GM23338 (cell line): ENCODE measurements at regions not wholly inside any gene's neighbourhood (a gene's known extent, or its start where the extent isn't known, plus 50 kb on each side); places are given as distances from the start of the nearest gene placed in this dataset.

Source experiments
- ATAC-seq: fragments of 200-7000 bp; cut with Tn5 transposase; 3 replicates; pipeline ENCODE4 v1.9.1; 2020
- DNase-seq: peaks from one replicate; pipeline ENCODE4 v3.0.0-alpha.2; 2015; ENCODE audit warnings: low spot score
- H2AFZ ChIP-seq: fragments of 200-600 bp; sonication (generic); 2 replicates; pipeline ENCODE4 v1.8.0; 2016; ENCODE audit warnings: antibody characterized with exemption, mild to moderate bottlenecking, moderate library complexity
- H3F3A ChIP-seq: fragments of 200-600 bp; sonication (generic); replicated peaks from 2 replicates; pipeline ENCODE4 v1.8.0; 2017; ENCODE audit warnings: antibody characterized with exemption, mixed run types, low read depth
- H3K27ac ChIP-seq: fragments of 200-600 bp; sonication (generic); 2 replicates; pipeline ENCODE4 v1.6.1; 2016; ENCODE audit warnings: low read depth
- H3K27me3 ChIP-seq: fragments of 200-600 bp; sonication (generic); 2 replicates; pipeline ENCODE4 v1.8.0; 2016; ENCODE audit warnings: mild to moderate bottlenecking, mixed run types, moderate library complexity; ENCODE audit not compliant: insufficient read depth
- H3K36me3 ChIP-seq: fragments of 200-600 bp; sonication (generic); 2 replicates; pipeline ENCODE4 v1.8.0; 2016; ENCODE audit warnings: mild to moderate bottlenecking; ENCODE audit not compliant: insufficient read depth
- H3K4me1 ChIP-seq: fragments of 200-600 bp; sonication (generic); 2 replicates; pipeline ENCODE4 v1.8.0; 2016; ENCODE audit warnings: mild to moderate bottlenecking, moderate library complexity; ENCODE audit not compliant: insufficient read depth
- H3K4me2 ChIP-seq: fragments of 200-600 bp; sonication (generic); 2 replicates; pipeline ENCODE4 v1.7.1; 2017; ENCODE audit warnings: mixed run types
- H3K4me3 ChIP-seq: fragments of 200-600 bp; sonication (generic); 2 replicates; pipeline ENCODE4 v1.6.1; 2016; ENCODE audit warnings: mixed run types
- H3K79me2 ChIP-seq: fragments of 200-600 bp; sonication (generic); replicated peaks from 2 replicates; pipeline ENCODE4 v1.8.0; 2017; ENCODE audit warnings: mild to moderate bottlenecking; ENCODE audit not compliant: insufficient read depth
- H3K9me2 ChIP-seq: fragments of 200-600 bp; sonication (generic); 2 replicates; pipeline ENCODE4 v1.8.0; 2017; ENCODE audit not compliant: insufficient read depth
- H4K20me1 ChIP-seq: fragments of 200-600 bp; sonication (generic); replicated peaks from 2 replicates; pipeline ENCODE4 v1.8.0; 2017; ENCODE audit warnings: mild to moderate bottlenecking; ENCODE audit not compliant: insufficient read depth
- H3K27ac Mint-ChIP-seq: 2 replicates; pipeline ENCODE4 v1.8.0; 2020; ENCODE audit warnings: inconsistent platforms, mild to moderate bottlenecking, moderate library complexity, mixed read lengths
- H3K27me3 Mint-ChIP-seq: 3 replicates; pipeline ENCODE4 v1.8.0; 2022; ENCODE audit warnings: low read depth, mild to moderate bottlenecking, moderate library complexity, mixed read lengths, inconsistent platforms; ENCODE audit not compliant: insufficient read depth, poor library complexity
- H3K36me3 Mint-ChIP-seq: 3 replicates; pipeline ENCODE4 v1.8.0; 2021; ENCODE audit warnings: low read depth, mild to moderate bottlenecking, inconsistent platforms, moderate library complexity, mixed read lengths
- H3K4me1 Mint-ChIP-seq: 3 replicates; pipeline ENCODE4 v1.8.0; 2020; ENCODE audit warnings: mild to moderate bottlenecking, inconsistent platforms, mixed read lengths
- H3K4me3 Mint-ChIP-seq: 3 replicates; pipeline ENCODE4 v1.8.0; 2021; ENCODE audit warnings: moderate library complexity, mild to moderate bottlenecking, inconsistent platforms, mixed read lengths
- H3K9me3 Mint-ChIP-seq: 3 replicates; pipeline ENCODE4 v1.8.0; 2020; ENCODE audit warnings: moderate library complexity, mild to moderate bottlenecking, inconsistent platforms, mixed read lengths
- CREB1 ChIP-seq: fragments of 250-450 bp; sonication (Bioruptor Pico); IDR thresholded peaks from 2 replicates; pipeline ENCODE4 v1.5.0; 2020; ENCODE audit warnings: low read depth, mild to moderate bottlenecking, moderate library complexity
- EZH2 ChIP-seq: fragments of 200-600 bp; sonication (generic); IDR thresholded peaks from one replicate; pipeline ENCODE4 v1.8.0; 2017; ENCODE audit warnings: antibody characterized with exemption, mild to moderate bottlenecking, low read depth; ENCODE audit not compliant: unreplicated experiment
- NANOG ChIP-seq: IDR thresholded peaks from 2 replicates; pipeline ENCODE4 v1.6.1; 2016; ENCODE audit warnings: antibody characterized with exemption, borderline replicate concordance
- POLR2AphosphoS5 ChIP-seq: IDR thresholded peaks from 2 replicates; pipeline ENCODE4 v1.6.1; 2016; ENCODE audit warnings: antibody characterized with exemption, low read depth
- STAT1 ChIP-seq: IDR thresholded peaks from one replicate; pipeline ENCODE4 v1.6.1; 2016; ENCODE audit warnings: antibody characterized with exemption; ENCODE audit not compliant: unreplicated experiment
- ZNF331 ChIP-seq: fragments of 250-450 bp; sonication (Bioruptor Pico); IDR thresholded peaks from 2 replicates; pipeline ENCODE4 v1.5.0; 2020; ENCODE audit warnings: low read depth, mild to moderate bottlenecking, moderate library complexity
- TF ChIP-seq, protein P1 (sequence below), 2 experiments: fragments of 200-600 bp in 1 of 2; sonication (generic) in 1 of 2; conservative IDR thresholded peaks; 2 replicates each; pipeline versions ENCODE4 v1.5.1 to v1.6.1; 2016 to 2017; ENCODE audit warnings: antibody characterized with exemption in 2 of 2, low read depth in 2 of 2, mild to moderate bottlenecking in 2 of 2, moderate library complexity in 1 of 2
- TF ChIP-seq, protein P2 (sequence below): IDR thresholded peaks from 2 replicates; pipeline ENCODE4 v1.6.1; 2016; ENCODE audit warnings: antibody characterized with exemption
- TF ChIP-seq, protein P3 (sequence below): IDR thresholded peaks from one replicate; pipeline ENCODE4 v1.6.1; 2018; ENCODE audit warnings: antibody characterized with exemption; ENCODE audit not compliant: unreplicated experiment

DNA sequence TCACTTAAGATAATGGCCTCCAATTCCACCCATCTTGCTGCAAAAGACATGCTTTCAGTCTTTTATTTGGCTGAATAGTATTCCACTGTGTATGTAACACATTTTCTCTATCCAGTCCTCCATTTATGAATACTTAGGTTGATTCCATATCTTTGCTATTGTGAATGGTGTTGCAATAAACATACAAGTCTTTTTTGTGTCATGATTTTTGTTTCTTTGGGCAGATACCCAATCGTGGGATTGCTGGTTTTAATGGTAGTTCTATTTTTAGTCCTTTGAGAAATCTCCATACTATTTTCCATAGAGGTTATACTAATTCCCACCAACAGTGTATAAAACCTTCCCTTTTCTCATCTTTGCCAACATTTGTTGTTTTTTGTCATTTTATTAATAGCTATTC, 180.9 kb downstream of the SMIM20 start:
- ATAC-seq (no peak), DNase-seq (no peak)
- Histone ChIP-seq H3K9me2 (0 out of 2 replicates have a peak, but pooled peaks cover 13% of the 10 kb centered on the region), H3K79me2 (no peaks in the 10 kb centered on the region), H3K4me3 (no peak overlapping the region), H4K20me1 (no peaks in the 10 kb centered on the region), H3K27ac (no peak overlapping the region), H3K27me3 (no peaks in the 10 kb centered on the region), H3K4me2 (no peak overlapping the region), H3K4me1 (no peaks in the 10 kb centered on the region), H3K36me3 (peaks cover 11% of the 10 kb centered on the region; the same call in 1 of the 2 replicates), H3F3A (no peaks in the 10 kb centered on the region), H2AFZ (no peak overlapping the region)
- Mint-ChIP-seq H3K4me1 (no peaks in the 10 kb centered on the region), H3K36me3 (peaks cover 18% of the 10 kb centered on the region), H3K9me3 (peaks cover 25% of the 10 kb centered on the region), H3K27me3 (peaks cover 1% of the 10 kb centered on the region), H3K27ac (no peak overlapping the region), H3K4me3 (no peak overlapping the region)
- TF ChIP-seq POLR2AphosphoS5 (no peak), CREB1 (CRISPR knock-in tag) (no peak), ZNF331 (CRISPR knock-in tag) (no peak), EZH2 (no peak)
- TF ChIP-seq, protein P1, sequence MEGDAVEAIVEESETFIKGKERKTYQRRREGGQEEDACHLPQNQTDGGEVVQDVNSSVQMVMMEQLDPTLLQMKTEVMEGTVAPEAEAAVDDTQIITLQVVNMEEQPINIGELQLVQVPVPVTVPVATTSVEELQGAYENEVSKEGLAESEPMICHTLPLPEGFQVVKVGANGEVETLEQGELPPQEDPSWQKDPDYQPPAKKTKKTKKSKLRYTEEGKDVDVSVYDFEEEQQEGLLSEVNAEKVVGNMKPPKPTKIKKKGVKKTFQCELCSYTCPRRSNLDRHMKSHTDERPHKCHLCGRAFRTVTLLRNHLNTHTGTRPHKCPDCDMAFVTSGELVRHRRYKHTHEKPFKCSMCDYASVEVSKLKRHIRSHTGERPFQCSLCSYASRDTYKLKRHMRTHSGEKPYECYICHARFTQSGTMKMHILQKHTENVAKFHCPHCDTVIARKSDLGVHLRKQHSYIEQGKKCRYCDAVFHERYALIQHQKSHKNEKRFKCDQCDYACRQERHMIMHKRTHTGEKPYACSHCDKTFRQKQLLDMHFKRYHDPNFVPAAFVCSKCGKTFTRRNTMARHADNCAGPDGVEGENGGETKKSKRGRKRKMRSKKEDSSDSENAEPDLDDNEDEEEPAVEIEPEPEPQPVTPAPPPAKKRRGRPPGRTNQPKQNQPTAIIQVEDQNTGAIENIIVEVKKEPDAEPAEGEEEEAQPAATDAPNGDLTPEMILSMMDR (conservative IDR thresholded peaks at IDR 0.05; ENCODE audit: low read depth in 2 of 2) = no peak

DNA sequence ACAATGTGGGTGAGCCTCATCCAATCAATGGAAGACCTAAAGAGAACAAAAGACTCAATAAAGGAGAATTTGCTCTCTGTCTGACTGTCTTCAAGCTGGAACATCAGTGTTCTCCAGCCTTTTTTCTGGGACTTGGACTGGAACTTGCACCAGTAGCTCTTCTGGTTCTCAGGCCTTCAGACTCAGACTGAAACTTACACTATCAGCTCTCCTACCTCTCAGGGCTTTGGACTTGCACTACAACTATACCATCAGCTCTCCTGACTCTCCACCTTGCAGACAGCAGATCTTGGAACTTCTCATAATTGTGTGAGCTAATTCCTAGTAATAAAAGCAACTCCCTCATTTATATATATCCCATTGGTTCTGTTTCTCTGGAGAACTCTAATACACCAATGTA, 185.9 kb downstream of the SMIM20 start:
- Histone ChIP-seq H3K79me2 (no peaks in the 10 kb centered on the region), H3K36me3 (no peaks in the 10 kb centered on the region), H3K9me2 (peaks cover 8% of the 10 kb centered on the region; the same call in 1 of the 2 replicates), H3K4me2 (no peak overlapping the region), H2AFZ (no peak overlapping the region), H3K27me3 (no peaks in the 10 kb centered on the region), H3F3A (no peaks in the 10 kb centered on the region), H3K27ac (no peak overlapping the region), H4K20me1 (no peaks in the 10 kb centered on the region), H3K4me3 (no peak overlapping the region), H3K4me1 (no peaks in the 10 kb centered on the region)
- H3K27me3 Mint-ChIP-seq = no peaks in the 10 kb centered on the region
- peaks cover 3% of the 10 kb centered on the region for H3K9me3 Mint-ChIP-seq
- no peak for DNase-seq
- no peaks in the 10 kb centered on the region for H3K4me1 Mint-ChIP-seq
- H3K4me3 Mint-ChIP-seq = no peak overlapping the region
- ATAC-seq = no peak
- H3K36me3 Mint-ChIP-seq = no peaks in the 10 kb centered on the region
- no peak overlapping the region for H3K27ac Mint-ChIP-seq
- TF ChIP-seq STAT1 (no peak), NANOG (no peak), EZH2 (no peak), POLR2AphosphoS5 (no peak), CREB1 (CRISPR knock-in tag) (no peak)
- TF ChIP-seq, protein P2, sequence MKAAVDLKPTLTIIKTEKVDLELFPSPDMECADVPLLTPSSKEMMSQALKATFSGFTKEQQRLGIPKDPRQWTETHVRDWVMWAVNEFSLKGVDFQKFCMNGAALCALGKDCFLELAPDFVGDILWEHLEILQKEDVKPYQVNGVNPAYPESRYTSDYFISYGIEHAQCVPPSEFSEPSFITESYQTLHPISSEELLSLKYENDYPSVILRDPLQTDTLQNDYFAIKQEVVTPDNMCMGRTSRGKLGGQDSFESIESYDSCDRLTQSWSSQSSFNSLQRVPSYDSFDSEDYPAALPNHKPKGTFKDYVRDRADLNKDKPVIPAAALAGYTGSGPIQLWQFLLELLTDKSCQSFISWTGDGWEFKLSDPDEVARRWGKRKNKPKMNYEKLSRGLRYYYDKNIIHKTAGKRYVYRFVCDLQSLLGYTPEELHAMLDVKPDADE = no peak
- TF ChIP-seq, protein P3, sequence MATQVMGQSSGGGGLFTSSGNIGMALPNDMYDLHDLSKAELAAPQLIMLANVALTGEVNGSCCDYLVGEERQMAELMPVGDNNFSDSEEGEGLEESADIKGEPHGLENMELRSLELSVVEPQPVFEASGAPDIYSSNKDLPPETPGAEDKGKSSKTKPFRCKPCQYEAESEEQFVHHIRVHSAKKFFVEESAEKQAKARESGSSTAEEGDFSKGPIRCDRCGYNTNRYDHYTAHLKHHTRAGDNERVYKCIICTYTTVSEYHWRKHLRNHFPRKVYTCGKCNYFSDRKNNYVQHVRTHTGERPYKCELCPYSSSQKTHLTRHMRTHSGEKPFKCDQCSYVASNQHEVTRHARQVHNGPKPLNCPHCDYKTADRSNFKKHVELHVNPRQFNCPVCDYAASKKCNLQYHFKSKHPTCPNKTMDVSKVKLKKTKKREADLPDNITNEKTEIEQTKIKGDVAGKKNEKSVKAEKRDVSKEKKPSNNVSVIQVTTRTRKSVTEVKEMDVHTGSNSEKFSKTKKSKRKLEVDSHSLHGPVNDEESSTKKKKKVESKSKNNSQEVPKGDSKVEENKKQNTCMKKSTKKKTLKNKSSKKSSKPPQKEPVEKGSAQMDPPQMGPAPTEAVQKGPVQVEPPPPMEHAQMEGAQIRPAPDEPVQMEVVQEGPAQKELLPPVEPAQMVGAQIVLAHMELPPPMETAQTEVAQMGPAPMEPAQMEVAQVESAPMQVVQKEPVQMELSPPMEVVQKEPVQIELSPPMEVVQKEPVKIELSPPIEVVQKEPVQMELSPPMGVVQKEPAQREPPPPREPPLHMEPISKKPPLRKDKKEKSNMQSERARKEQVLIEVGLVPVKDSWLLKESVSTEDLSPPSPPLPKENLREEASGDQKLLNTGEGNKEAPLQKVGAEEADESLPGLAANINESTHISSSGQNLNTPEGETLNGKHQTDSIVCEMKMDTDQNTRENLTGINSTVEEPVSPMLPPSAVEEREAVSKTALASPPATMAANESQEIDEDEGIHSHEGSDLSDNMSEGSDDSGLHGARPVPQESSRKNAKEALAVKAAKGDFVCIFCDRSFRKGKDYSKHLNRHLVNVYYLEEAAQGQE = no peak
